GM19239 (cell line): ENCODE measurements at regions not wholly inside any gene's neighbourhood (a gene's known extent, or its start where the extent isn't known, plus 50 kb on each side); places are given as distances from the start of the nearest gene placed in this dataset.

Experiments
- DNase-seq: peaks from one replicate; pipeline ENCODE4 v3.0.0; 2011; ENCODE audit warnings: low spot score; ENCODE audit not compliant: insufficient read length
- FAIRE-seq: peaks from 2 replicates; lab custom pipeline; 2011; peaks lifted over from hg19 to GRCh38; lab: Jason Lieb, UNC

DNA sequence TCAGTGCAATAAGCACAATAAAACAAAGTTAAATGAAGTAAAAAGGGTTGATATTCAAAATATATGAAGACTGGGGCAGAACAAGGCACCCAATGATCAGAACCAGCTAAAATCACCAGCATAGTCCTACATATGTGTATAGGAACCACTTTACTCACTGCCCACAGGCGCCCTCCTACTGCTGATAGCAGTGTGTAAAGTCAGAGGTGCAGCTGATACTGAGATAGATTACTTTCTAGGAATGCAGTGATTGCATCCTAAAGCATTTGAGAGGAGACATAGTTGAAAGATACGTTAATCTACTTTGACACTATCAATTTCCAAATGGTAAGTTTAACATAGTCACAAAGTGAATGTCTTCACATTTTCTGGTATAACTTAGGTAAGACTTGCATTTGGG, 161.1 kb upstream of the MCHR2 start:
- peak; percentile 33 for FAIRE-seq
- no peak for DNase-seq

DNA sequence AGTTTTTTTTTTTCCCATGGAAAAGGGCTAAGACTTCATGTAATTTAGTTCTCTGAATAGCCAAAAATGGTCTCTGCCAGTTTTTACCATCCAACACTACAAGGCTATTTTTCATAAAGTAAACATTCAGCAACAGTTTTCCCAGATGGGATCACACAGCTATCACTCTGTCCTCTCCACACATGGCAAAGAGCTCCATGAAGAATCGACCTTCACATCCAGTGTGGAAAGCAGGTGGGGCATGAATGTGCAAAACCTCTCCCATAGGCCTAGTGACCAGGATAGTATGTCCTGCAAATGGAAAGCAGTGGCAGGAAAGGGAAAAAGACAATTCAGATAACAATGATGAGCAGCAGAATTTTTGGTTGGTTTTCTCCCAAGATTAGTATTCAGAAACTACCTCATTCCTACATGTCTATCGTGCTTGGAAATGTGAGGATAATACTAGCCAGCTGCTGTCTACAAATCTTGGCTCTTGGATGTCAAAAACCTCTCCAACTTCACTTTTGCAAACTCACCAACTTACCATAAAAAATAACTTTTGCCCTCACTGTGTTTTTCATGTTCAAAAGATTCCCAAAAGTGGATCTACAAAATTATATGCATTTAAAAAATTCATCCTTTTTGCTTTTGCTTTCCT, 159.7 kb upstream of the MCHR2 start:
- no peak for FAIRE-seq
- no peak for DNase-seq

DNA sequence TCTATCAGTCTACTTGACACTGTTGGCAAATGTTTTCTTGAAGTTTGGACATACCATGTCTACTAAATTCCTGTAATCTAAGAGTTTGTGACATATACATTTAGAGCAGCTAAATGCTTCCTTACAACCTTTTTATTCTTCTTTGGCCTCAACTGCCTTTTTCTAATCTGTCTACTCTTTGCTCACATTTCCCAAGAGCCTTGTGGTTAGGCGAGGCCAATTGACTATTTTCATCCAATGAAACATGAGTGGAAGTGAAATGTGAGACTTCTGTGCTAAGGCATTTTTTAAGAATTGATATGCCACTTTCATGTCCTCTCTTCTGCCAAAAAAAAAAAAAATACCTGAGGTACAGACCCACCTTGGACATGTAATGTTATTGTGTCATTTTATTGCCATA, 158.2 kb upstream of the MCHR2 start:
- DNase-seq, result no peak
- FAIRE-seq, result no peak

DNA sequence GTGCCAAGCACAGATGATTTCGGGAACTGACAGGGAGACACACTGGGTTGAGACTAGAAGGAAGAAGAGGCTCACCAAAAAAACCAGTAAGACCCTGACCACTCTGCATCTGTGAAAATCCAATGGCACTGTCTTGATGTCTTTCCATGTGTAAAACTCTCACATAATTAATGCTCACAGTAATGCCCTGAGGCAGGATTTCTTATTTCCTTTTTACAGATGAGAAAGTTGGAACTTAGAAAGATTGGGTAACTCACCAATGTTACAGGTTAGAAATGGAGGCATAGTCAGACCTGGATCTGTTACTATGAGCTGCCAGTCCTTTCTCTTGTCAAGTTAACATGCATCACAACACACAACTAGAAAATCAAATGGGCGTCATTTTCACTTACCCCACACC, 151.0 kb upstream of the MCHR2 start:
- FAIRE-seq (no peak), DNase-seq (no peak)

DNA sequence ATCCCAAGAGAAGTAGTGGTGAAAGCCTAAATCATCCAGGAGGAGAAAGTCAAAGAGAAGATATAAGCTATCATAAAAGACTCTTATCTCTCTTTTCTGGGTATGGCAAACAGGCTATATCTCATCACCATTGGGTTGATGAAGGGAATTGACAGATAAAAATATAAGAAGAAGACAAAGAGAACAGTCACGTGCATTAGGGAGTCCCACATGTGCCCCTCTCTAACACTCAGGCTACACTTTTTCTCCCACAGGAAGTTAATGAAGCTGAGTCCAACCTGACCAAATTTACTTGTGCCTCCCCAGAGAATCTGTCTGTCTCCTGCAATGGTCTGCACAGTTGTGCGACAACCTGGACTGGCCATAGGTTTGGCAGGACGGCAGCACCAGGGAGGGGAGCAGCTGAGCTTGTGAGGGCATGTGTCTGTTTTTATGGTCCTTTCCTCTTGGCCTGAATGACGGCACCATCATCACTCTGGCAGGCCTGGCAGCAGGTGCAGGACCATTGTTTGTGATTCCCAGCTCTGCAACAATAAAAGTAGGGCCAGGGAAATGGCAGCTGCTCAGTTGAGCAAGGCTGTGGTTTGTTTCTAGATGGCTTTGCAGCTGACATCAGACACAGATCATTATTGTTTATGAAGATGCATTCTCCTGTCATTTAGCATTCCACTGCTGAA, 144.5 kb upstream of the MCHR2 start:
- DNase-seq, result no peak
- FAIRE-seq, result no peak

DNA sequence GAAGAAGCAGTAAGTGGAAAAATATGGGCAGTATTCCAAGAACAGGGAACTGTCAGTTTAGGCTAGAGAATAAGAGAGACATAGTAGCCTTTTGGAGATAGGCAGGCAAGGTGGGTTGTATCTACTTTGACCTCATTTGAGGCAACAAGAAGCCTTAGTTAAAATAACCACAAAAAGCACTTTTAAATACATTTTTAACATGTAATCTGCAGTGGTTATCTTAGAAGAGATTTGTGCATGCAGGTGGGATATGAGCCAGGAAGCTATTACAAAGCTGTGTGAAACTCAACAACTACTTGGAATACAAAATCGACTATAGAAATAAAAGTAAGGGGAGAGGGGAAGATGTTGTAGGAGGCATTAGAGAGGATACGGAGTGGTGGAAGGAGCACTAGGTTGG, 143.7 kb upstream of the MCHR2 start:
- FAIRE-seq (no peak), DNase-seq (no peak)

DNA sequence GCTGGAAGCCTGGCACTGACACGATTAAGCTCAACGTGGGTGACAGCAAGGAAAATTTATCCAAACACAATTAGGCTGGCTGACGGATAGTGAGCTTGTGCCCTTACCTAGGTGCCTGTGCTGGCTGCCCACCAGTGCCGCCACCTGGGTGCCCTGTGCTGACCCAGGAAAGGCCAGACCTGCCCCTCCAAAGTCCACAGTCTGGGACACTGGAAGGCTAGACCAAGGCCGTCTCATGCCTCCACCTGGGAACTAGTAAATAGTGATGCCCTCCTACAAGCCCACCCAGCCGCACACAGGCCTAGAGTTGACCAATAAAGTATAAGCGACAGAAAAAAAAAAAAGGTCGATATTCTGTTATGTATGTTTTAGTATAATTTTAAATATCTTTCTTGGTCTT, 142.6 kb upstream of the MCHR2 start:
- FAIRE-seq, result no peak
- DNase-seq, result no peak

DNA sequence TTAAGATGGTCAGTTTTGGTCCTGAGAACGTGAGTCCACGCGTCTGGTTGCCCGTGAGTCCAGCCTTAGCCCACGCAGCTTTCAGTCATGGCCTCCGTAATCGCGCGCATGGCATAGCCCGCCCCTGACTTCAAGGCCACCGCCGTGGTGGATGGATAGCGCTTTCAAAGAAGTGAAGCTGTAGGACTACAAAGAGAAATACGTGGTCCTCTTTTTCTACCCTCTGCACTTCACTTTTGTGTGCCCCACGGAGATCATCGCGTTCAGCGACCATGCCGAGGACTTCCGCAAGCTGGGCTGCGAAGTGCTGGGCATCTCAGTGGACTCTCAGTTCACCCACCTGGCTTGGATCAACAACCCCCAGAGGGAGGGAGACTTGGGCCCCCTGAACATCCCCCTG, 142.0 kb upstream of the MCHR2 start:
- FAIRE-seq (no peak), DNase-seq (no peak)

DNA sequence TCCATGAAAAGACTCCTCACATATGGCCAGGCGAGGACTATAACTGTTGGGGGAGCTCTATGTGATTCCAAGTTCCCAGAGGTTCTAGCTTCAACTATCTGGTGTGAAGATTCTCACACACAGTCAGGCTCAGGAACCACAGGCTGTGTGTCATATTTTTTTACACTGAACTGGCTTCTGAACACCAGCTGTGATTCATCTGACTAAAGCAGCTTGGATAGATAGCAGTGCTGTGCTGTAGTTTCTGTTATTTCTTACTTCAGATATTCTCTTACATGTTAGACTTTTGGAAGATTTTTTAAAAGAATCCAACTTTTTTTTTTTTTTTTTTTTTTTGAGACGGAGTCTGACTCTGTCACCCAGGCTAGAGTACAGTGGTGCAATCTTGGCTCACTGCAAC, 140.7 kb upstream of the MCHR2 start:
- DNase-seq (no peak), FAIRE-seq (no peak)

DNA sequence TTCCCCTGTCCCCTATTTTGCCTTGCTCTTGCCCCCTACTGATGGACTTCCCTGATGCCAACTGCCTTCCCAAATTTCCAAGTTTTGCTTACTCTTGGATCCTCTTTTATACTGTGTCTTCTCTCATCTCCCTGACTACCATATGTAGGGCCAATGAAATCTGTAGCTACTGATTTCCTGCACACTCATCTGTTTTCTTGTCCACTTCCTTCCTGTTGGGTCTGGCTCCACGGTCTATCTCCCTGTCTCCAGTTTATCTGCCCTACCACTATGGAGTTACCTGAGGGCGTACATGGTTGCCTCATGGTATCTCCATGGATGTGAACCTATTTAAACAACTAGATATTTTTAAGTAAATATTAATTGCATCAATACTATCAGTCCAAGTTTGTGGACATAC, 140.3 kb upstream of the MCHR2 start:
- no peak for FAIRE-seq
- DNase-seq, result no peak

DNA sequence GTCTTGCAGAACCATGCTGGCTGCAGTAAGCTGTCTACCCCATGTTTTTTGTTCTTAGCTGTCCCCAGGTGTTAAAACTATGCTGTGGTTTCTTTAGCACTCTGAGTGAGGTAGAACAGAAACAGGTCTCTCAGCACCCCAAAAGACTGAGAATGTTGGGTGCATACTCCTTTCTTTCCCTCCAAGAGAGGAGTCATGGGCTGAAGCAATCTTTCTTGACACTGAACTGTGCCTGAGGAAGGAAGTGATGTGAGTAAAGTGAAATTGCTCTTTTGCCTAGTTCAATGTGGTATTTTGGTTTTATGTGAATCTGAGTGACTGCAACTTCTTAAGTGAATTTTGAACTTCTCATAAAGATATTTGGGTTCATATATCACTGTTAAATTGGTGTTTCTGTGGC, 138.0 kb upstream of the MCHR2 start:
- DNase-seq, result no peak
- no peak for FAIRE-seq

DNA sequence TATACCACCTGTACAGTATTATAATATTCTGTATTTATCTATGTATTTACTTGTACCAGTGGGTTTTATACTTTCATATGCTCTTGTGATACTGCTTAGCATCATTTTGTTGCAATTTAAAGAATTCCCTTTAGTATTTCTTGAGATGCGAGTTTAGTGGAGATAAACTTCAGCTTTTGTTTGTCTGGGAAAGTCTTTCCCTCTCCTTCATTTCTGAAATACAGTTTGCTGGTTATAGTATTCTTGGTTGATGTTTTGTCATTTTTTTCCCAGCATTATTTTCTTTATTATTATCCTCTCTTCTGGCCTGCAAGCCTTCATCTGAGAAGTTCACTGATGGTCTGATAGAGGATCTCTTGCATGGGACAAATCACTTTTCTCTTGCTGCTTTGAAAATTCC, 136.6 kb upstream of the MCHR2 start:
- no peak for DNase-seq
- no peak for FAIRE-seq

DNA sequence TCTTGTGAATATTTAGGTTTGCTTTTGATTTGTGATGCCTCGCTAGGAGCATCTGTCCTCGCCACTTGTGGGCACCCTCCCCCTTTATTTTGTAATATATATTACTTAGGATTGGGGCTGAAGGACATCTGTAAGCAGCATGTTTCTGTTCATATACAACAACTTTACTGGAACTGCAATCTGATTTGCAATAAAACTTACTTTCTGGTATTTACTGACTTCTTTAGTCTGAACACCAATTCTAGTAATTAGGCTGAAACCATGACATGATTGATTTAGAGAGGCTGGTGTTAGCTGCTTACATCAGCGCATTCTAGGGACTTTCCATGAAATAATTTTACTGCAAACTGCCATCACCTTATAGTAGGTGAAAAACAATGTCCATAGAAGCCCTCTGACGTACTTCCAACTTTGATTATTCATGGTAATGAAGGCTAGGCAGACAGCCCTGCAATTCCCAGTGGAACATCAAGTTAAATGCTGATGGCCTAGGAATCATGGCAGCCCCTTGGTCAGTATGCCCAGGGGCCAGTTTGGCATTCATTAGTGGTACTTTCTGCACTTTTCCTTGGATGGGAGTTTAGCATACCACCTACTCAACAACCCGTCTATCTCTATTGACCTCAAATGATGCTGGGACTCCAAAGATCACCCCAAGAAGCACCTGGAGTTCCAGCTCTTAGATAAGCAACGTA, 132.9 kb upstream of the MCHR2 start:
- DNase-seq (no peak), FAIRE-seq (no peak)

DNA sequence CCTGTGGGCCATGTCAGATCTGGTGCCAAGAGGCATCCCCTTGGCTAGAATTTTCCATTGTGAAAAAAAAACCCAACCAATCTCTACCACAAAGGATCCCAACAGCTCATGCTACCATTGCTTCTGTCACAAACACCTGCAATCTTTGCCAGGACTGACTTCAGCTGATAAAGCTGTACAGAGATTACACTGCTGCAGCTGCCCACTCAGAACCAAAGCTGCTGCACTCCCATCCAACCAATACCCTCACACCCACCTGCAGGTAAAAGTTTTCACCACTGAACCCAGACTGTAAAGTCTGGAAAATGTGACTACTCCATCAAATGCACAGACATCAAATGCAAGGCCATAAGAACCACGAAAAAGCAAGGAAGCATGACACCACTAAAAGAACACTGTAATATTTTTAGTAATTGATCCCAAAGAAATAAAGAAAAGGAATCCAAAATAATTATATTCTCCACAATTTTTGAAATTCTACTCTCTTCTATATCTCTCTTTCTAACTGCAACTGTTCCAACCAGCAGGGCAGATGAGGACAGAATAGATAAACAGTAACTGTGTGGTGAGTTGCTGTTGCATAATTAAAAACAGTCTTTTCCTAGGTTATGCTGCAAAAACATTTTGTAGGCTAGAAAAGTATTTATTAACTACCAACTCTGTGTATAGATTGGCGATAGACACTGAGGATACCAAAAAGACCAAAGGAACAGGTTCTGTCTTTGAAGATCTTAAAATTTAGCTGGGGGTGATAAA, 128.0 kb upstream of the MCHR2 start:
- DNase-seq (no peak), FAIRE-seq (no peak)

DNA sequence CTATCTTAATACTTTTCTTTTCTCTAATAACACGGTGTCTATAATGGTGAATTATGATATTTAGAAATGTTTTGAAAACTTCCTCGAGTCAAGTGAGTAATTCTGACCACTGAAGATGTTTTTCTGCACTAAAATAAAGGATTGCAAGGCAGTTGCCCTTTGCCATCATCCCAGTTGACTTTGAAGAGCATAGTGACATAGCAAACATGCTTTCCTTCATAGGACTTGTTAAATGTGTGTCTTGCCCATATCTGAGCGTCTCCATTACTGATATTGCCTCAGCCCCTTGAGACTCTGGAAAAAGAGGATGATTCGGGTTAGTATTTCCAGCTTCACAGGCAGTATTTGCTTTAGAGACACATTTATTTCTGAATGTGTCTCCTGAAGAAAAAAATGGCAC, 125.2 kb upstream of the MCHR2 start:
- no peak for FAIRE-seq
- DNase-seq, result no peak

DNA sequence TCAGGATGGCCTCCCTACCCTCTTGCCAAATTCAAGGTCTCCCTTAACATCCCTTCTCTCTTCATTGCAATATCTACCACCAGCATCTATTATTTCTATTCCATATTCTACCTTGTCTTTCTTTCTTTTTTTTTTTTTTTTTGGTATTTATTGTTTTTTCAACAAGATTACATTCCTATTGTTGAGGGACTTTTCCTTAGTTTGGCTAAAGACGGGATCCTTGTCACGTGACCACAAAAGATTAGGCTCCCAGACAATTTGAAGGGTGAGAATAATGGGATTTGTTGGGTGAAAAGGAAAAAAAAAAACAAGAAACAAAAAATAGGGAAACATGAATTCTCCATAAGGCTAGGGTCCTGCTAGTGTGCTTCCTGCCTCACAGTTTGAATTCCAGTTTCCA, 124.3 kb upstream of the MCHR2 start:
- FAIRE-seq, result no peak
- no peak for DNase-seq

DNA sequence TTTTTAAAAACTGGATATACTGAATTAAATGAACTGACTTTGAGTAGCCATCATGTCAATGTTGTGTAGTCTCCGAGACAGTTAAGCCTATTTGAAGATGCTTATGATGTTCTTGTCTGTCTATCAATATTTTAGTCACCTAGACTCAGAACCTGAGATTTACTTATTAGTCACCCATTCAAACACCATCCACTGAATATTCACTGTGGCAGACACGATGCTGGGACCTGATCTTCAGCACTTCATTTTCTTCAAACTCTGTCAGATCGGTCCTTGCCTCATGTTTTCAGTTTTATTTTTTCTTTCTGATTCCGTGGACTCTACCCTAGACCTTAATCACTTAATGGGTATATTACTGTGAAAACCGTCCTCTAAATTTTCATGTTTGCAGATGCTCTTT, 123.7 kb upstream of the MCHR2 start:
- no peak for FAIRE-seq
- DNase-seq, result no peak

DNA sequence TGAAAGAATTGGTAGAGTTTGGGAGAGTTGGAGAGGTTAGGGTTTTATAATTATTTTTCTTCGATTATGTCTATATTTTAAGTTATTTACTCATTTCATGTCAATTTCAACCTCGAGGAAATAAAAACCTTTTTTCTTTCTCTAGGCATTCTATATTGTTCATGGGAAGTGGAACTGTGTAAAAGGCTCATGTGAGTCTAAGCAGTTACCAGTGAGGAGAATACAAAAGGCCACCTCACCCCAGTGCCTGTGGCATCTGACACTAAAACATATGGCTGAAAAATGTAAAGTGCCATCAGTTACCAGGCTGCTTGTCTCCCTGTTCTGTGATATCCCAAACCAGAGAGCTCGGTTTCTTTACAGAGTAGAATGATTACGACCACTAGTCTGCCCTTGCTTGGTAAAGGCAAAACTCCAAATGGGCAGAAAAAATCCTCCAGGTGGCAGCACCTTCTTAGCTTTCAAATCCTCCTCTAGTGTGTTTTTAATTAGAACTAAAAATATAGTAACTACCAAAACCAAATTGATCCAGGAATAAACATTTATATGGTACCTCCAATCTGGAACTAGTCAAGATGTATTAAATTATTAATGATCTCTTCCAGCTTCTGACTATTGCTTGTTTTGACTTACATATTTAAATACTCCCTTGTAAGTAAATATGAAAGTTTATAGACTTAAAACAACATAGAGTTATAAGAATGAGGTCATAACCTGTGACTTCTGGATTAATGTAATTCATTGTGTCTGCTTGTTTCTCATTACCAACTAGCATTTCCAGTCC, 122.6 kb upstream of the MCHR2 start:
- FAIRE-seq (peak; percentile 64), DNase-seq (no peak)

DNA sequence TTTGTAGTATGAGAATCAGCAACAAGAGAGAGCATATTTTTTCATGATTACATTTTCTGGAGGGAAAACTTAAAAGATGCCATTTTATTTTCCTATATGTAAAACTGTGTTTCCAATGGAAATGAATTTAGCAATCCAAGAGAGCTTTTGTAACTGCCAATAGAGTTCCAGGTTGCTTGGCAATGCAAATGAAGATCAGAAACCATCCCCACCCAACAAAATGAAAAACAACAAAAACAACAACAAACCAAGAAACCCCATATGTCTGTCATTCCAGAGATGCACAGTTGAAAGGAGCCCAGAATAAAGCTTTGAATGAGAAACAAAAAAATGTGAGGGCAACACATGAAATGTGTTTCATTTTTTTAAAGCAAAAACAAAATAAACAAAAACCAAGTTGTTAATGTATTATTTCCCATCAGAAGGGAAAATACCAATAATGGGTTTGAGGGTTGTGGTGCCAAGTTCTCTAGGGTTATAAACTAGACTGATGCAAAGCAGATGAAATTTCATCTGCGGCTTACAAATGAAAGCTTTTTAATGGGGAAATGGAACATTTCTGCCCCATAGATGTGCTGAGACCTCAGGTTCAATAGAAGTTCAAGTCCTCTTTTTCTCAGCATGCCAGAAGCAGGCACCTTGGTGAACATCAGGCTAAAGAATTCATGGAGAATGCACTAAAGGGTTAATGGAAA, 121.5 kb upstream of the MCHR2 start:
- no peak for FAIRE-seq

More for the DNA sequence above, 121.5 kb upstream of the MCHR2 start:
- DNase-seq, result no peak
